Activated CD4-positive, alpha-beta T cell treated with anti-CD3 and anti-CD28 coated beads for 36 hours (primary cell): ENCODE measurements at regions not wholly inside any gene's neighbourhood (a gene's known extent, or its start where the extent isn't known, plus 50 kb on each side); places are given as distances from the start of the nearest gene placed in this dataset.

Experiments used
- ATAC-seq: fragments of 200-7000 bp; cut with Tn5 transposase; one replicate; pipeline ENCODE4 v1.10.0; 2021; ENCODE audit warnings: mild to moderate bottlenecking, moderate library complexity
- CTCF ChIA-PET: fragments of 350-600 bp; sonication (Branson Sonifier 250); formaldehyde crosslinking; loops from one replicate; lab custom pipeline; 2021; ENCODE audit warnings: antibody characterized with exemption; lab: Charles Lee
- POLR2A ChIA-PET: fragments of 350-600 bp; sonication (Branson Sonifier 250); formaldehyde crosslinking; loops from one replicate; lab custom pipeline; 2021; ENCODE audit warnings: antibody characterized with exemption, inconsistent platforms; lab: Charles Lee
- DNase-seq: peaks from one replicate; pipeline ENCODE4 v3.0.0-alpha.2; 2020
- H3K27ac Mint-ChIP-seq: one replicate; pipeline ENCODE4 v1.8.0; 2021; ENCODE audit warnings: mixed read lengths
- H3K27me3 Mint-ChIP-seq: one replicate; pipeline ENCODE4 v1.8.0; 2021; ENCODE audit warnings: mixed read lengths
- H3K36me3 Mint-ChIP-seq: one replicate; pipeline ENCODE4 v1.8.0; 2021; ENCODE audit warnings: low read depth, mixed read lengths
- H3K4me1 Mint-ChIP-seq: one replicate; pipeline ENCODE4 v1.8.0; 2021; ENCODE audit warnings: mixed read lengths
- H3K4me3 Mint-ChIP-seq: one replicate; pipeline ENCODE4 v1.8.0; 2021; ENCODE audit warnings: mild to moderate bottlenecking, moderate library complexity, mixed read lengths
- H3K9me3 Mint-ChIP-seq: one replicate; pipeline ENCODE4 v1.8.0; 2021; ENCODE audit warnings: low read depth, mixed read lengths
- intact Hi-C, 2 experiments: fragments of 100-400 bp; cut with DNase I in 1 of 2; cut with micrococcal nuclease in 1 of 2; formaldehyde crosslinking; loops; one replicate each; pipeline versions ENCODE4 v1.14.2 to v1.15.1; 2022 to 2024; cut with DNase I, micrococcal nuclease

GRCh38 chr21:35886887-35887286 lies 173.4 kb downstream of the SETD4 start:
- H3K36me3 Mint-ChIP-seq, result no peaks in the 10 kb centered on the region
- ATAC-seq (no peak), DNase-seq (no peak)
- CTCF ChIA-PET, result no interaction called here
- no peaks in the 10 kb centered on the region for H3K9me3 Mint-ChIP-seq
- intact Hi-C loops, result no loop called here
- no peak overlapping the region for H3K27ac Mint-ChIP-seq
- POLR2A ChIA-PET, result no interaction called here
- H3K27me3 Mint-ChIP-seq, result peaks cover 10% of the 10 kb centered on the region
- no peak overlapping the region for H3K4me3 Mint-ChIP-seq
- H3K4me1 Mint-ChIP-seq, result no peaks in the 10 kb centered on the region

GRCh38 chr21:35885942-35886541 lies 174.3 kb downstream of the SETD4 start:
- CTCF ChIA-PET, result no interaction called here
- no peak overlapping the region for H3K27ac Mint-ChIP-seq
- intact Hi-C loops, result no loop called here
- H3K4me3 Mint-ChIP-seq, result no peak overlapping the region
- H3K27me3 Mint-ChIP-seq, result peaks cover 10% of the 10 kb centered on the region
- H3K4me1 Mint-ChIP-seq, result no peaks in the 10 kb centered on the region
- H3K9me3 Mint-ChIP-seq, result no peaks in the 10 kb centered on the region
- H3K36me3 Mint-ChIP-seq, result no peaks in the 10 kb centered on the region
- ATAC-seq, result no peak
- POLR2A ChIA-PET, result no interaction called here
- DNase-seq, result no peak

GRCh38 chr21:35882791-35883240 lies 177.5 kb downstream of the SETD4 start:
- no peak for DNase-seq
- ATAC-seq, result no peak
- no peaks in the 10 kb centered on the region for H3K36me3 Mint-ChIP-seq
- H3K4me1 Mint-ChIP-seq, result no peaks in the 10 kb centered on the region
- no peaks in the 10 kb centered on the region for H3K9me3 Mint-ChIP-seq
- CTCF ChIA-PET, result no interaction called here
- H3K4me3 Mint-ChIP-seq, result no peak overlapping the region
- no peak overlapping the region for H3K27ac Mint-ChIP-seq
- H3K27me3 Mint-ChIP-seq, result peaks cover 15% of the 10 kb centered on the region
- POLR2A ChIA-PET, result no interaction called here
- intact Hi-C loops, result no loop called here

DNA sequence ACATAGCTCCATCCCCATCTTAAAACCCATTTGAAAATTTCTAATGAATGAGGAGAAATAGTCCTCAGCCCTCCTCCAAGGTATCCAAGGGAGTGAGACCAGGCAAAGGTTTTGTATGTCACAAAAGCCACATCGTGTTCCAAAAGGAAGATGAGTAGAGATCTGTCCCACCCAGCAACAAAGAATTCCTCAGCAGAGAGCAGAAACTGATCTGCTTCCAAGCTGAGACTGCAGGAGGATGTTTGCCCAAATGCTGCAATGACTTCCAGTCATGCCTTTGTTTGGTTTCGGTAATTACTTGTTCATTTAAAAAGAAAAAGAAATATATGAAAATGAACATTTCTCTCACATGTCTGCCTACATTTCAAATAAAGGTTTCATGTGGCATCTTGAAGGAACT lies 186.9 kb downstream of the SETD4 start:
- Mint-ChIP-seq H3K9me3 (no peaks in the 10 kb centered on the region), H3K27ac (no peak overlapping the region), H3K36me3 (no peaks in the 10 kb centered on the region), H3K27me3 (peaks cover 20% of the 10 kb centered on the region), H3K4me1 (no peaks in the 10 kb centered on the region), H3K4me3 (no peak overlapping the region)
- DNase-seq (no peak), ATAC-seq (no peak)
- ChIA-PET CTCF (interaction anchor here (1.1 kb wide), 1 partner anchor 13 kb away, joined by 3 read pairs; no protein-coding TSS in a partner anchor), POLR2A (no interaction called here)
- intact Hi-C loops, result no loop called here

DNA sequence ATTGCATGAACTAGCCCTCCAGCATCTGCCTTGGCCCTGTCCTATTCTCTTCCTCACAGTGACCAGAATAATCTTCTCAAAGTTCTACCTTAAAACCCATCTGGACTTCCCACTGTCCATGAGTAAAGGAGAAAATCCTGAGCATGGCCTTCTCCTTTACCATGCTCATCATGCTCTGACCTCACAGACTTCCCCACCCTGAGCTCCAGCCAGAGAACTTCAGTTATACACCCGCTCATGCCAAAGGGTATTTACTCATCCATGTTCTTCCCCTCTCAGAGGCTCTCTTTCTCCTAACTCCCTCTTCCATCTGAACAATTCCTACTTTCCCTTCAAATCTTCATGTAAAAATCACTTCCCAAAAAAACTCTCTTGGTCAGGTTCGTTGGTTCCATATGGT lies 188.4 kb downstream of the SETD4 start:
- ATAC-seq (no peak), DNase-seq (no peak)
- H3K4me1 Mint-ChIP-seq, result no peaks in the 10 kb centered on the region
- no peak overlapping the region for H3K4me3 Mint-ChIP-seq
- intact Hi-C loops, result no loop called here
- ChIA-PET POLR2A (no interaction called here), CTCF (no interaction called here)
- no peaks in the 10 kb centered on the region for H3K9me3 Mint-ChIP-seq
- no peaks in the 10 kb centered on the region for H3K36me3 Mint-ChIP-seq
- no peak overlapping the region for H3K27ac Mint-ChIP-seq
- peaks cover 18% of the 10 kb centered on the region for H3K27me3 Mint-ChIP-seq

DNA sequence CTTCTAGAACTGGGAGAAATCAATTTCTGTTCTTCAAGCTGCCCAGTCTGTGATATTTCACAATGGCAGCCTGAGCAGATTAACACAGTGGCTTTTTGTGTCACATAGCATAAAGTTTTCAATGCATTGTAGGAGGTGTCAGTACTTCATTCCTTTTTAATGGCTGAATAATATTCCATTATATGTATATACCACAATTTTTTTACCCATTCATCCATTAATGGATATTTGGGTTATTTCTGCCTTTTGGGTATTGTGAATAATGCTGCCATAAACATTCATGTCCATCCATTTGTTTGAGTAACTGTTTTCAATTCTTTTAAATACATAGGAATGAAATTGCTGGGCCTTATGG lies 191.5 kb downstream of the SETD4 start:
- ChIA-PET POLR2A (no interaction called here), CTCF (no interaction called here)
- Mint-ChIP-seq H3K9me3 (no peaks in the 10 kb centered on the region), H3K27ac (no peak overlapping the region), H3K4me1 (no peaks in the 10 kb centered on the region), H3K36me3 (no peaks in the 10 kb centered on the region), H3K4me3 (no peak overlapping the region), H3K27me3 (peaks cover 15% of the 10 kb centered on the region)
- DNase-seq (no peak), ATAC-seq (no peak)
- intact Hi-C loops, result no loop called here

DNA sequence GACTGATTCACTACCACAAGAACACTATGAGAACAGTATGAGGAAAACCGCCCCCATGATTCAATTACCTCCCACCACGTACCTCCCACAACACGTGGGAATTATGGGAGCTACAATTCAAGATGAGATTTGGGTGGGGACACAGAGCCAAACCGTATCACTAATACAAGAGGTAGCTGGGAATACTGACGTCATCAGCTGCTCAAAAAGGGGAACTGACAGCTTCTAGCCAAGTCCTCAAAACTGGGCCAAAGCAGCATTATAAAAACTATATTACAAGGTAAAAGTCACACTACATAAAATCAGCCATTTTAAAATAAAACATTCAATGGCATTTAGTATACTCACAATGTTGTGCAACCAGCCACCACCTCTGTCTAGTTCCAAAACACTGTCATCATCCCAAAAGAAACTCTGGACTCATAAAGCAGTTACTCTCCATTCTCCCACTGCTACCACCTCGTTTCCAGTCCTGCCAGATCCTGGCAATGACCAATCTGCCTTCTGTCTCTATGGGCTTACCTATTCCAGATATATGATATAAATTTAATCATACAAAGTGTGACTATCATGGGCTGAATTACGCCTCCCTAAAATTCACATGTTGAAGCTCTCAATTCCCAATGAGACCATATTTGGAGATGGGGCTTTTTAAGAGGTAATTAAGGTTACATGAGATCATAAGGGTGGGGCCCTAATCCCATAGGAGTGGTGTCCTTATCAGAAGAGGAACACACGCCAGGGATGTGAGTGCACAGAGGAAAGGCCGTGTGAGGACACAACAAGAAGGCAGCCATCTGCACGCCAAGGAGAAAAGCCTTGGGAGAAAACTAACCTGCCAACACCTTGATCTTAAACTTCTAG lies 192.1 kb downstream of the SETD4 start:
- no peak for ATAC-seq

GRCh38 chr21:35864039-35864438 lies 196.3 kb downstream of the SETD4 start:
- POLR2A ChIA-PET, result no interaction called here
- ATAC-seq, result no peak
- CTCF ChIA-PET, result no interaction called here
- H3K36me3 Mint-ChIP-seq, result no peaks in the 10 kb centered on the region
- H3K27me3 Mint-ChIP-seq, result peaks cover 13% of the 10 kb centered on the region
- no peak overlapping the region for H3K27ac Mint-ChIP-seq
- H3K4me1 Mint-ChIP-seq, result no peaks in the 10 kb centered on the region
- DNase-seq, result no peak
- H3K9me3 Mint-ChIP-seq, result no peaks in the 10 kb centered on the region
- intact Hi-C loops, result no loop called here
- H3K4me3 Mint-ChIP-seq, result no peak overlapping the region

More for the DNA sequence above, 192.1 kb downstream of the SETD4 start:
- ChIA-PET CTCF (interaction anchor here (0.6 kb wide), 1 partner anchor 27 kb away, joined by 5 read pairs; no protein-coding TSS in a partner anchor), POLR2A (no interaction called here)
- H3K36me3 Mint-ChIP-seq, result no peaks in the 10 kb centered on the region
- intact Hi-C loops, result no loop called here
- H3K4me1 Mint-ChIP-seq, result no peaks in the 10 kb centered on the region
- H3K9me3 Mint-ChIP-seq, result no peaks in the 10 kb centered on the region
- no peak for DNase-seq
- H3K27me3 Mint-ChIP-seq, result peaks cover 15% of the 10 kb centered on the region
- H3K27ac Mint-ChIP-seq, result no peak overlapping the region
- no peak overlapping the region for H3K4me3 Mint-ChIP-seq

DNA sequence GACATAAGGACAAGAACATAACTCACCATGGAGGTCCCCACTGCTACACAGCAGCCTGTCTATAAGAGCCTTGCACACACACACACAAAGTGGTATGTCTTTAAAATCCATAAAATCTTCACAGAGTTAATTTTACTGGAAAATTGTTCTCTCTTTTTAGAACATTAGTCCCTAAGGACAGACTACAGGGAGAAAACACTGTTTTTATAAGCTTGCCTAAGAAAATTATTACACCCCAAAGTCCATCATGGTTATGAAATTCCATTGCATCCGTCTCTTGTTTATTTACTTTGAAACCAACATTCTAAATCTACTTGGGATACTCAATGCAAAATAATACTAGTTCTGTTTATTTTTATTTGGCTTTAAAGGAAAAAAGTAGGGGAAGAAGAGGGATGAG lies 197.4 kb downstream of the SETD4 start:
- Mint-ChIP-seq H3K27ac (no peak overlapping the region), H3K9me3 (no peaks in the 10 kb centered on the region), H3K27me3 (peaks cover 16% of the 10 kb centered on the region), H3K4me1 (no peaks in the 10 kb centered on the region), H3K4me3 (no peak overlapping the region), H3K36me3 (no peaks in the 10 kb centered on the region)
- no peak for DNase-seq
- no peak for ATAC-seq
- intact Hi-C loops, result no loop called here
- CTCF ChIA-PET, result interaction anchor here (1.3 kb wide), 1 partner anchor 23 kb away, joined by 3 read pairs; no protein-coding TSS in a partner anchor
- POLR2A ChIA-PET, result no interaction called here

DNA sequence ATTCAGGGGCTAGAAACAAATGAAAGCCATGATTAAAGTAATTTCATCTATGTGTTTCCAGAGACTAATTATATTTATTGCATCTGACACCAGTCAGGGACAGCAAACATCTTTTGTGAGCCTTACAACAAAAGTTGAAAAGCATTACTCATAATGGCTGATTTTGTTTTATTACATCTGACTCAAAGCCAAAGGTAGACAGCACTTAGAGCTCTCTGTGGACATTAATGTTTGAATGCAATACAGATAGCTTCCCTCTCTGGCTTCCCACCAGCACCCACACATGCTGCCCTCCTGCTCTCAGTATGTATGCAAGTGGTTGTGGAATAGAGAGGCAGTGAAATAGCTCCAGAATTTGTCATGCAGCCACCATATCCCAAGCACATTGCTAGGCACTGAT lies 198.7 kb downstream of the SETD4 start:
- POLR2A ChIA-PET, result interaction anchor here (0.6 kb wide), 1 partner anchor 114 kb away, joined by 5 read pairs; no protein-coding TSS in a partner anchor
- no peak for DNase-seq
- no peak for ATAC-seq
- Mint-ChIP-seq H3K4me1 (no peaks in the 10 kb centered on the region), H3K9me3 (no peaks in the 10 kb centered on the region), H3K27ac (no peak overlapping the region), H3K4me3 (no peak overlapping the region), H3K27me3 (peaks cover 19% of the 10 kb centered on the region), H3K36me3 (no peaks in the 10 kb centered on the region)
- intact Hi-C loops, result no loop called here
- CTCF ChIA-PET, result interaction anchor here (1.3 kb wide), 1 partner anchor 21 kb away, joined by 3 read pairs; no protein-coding TSS in a partner anchor

DNA sequence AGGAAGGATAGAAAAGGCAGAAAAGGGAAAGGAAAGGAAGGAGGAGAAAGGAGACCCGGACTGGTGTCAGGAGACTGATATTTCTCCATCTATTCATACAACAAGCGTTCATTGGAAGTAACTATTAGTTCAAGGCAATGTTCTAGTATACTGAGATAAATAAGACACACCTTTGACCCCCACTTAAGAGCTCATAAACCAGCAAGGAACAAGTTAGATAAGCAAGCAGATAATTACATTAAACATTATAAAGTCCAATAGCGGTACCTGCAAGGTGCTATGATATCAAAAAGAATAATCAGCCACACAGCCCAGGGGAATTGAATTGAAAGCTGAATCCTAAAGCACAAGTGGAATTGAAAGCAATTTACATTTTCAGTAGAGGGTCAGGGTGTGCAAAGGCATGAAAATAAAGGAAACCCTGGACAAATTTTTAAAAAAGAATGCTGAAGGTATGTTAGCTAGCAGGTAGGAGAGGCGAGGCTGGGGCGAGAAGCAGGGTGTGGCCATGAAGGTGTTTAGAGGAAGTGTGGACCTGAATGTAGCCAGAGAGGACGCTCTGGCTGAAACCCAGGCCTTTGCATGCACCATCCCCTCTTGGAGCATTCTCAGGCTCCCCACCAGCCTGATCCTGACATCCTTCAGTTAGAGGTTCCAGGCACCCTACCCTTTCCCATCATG lies 200.0 kb downstream of the SETD4 start:
- ATAC-seq, result no peak
- Mint-ChIP-seq H3K9me3 (no peaks in the 10 kb centered on the region), H3K4me1 (no peaks in the 10 kb centered on the region), H3K4me3 (no peak overlapping the region), H3K27me3 (peaks cover 20% of the 10 kb centered on the region), H3K36me3 (no peaks in the 10 kb centered on the region), H3K27ac (no peak overlapping the region)
- DNase-seq, result no peak
- intact Hi-C loops, result no loop called here
- ChIA-PET POLR2A (no interaction called here), CTCF (interaction anchor here (0.6 kb wide), 1 partner anchor 13 kb away, joined by 3 read pairs; no protein-coding TSS in a partner anchor)
